Large intestine (tissue), 3 donors: ENCODE measurements at regions not wholly inside any gene's neighbourhood (a gene's known extent, or its start where the extent isn't known, plus 50 kb on each side); places are given as distances from the start of the nearest gene placed in this dataset.

Experiments
- DNase-seq, 2 donors: peaks; one replicate each; pipeline versions ENCODE4 v3.0.0 to v3.0.0-alpha.2; 2013
- H3K27ac ChIP-seq: one replicate; pipeline ENCODE4 v1.5.1; 2013; ENCODE audit warnings: low read length
- H3K27me3 ChIP-seq: 2 replicates; pipeline ENCODE4 v1.6.1; 2013; ENCODE audit warnings: low read length; ENCODE audit not compliant: control insufficient read depth, insufficient read depth
- H3K36me3 ChIP-seq: 2 replicates; pipeline ENCODE4 v1.6.1; 2013; ENCODE audit warnings: low read length; ENCODE audit not compliant: control insufficient read depth, insufficient read depth
- H3K4me1 ChIP-seq: one replicate; pipeline ENCODE4 v1.6.1; 2013; ENCODE audit warnings: low read length; ENCODE audit not compliant: control insufficient read depth, insufficient read depth
- H3K4me3 ChIP-seq: one replicate; pipeline ENCODE4 v1.5.1; 2013; ENCODE audit warnings: low read length
- H3K9me3 ChIP-seq: one replicate; pipeline ENCODE4 v1.6.1; 2013; ENCODE audit warnings: mild to moderate bottlenecking, low read depth, low read length, moderate library complexity; ENCODE audit not compliant: control insufficient read depth
- WGBS: methylation state at CpG from one replicate; pipeline ENCODE4 v1.1.5; 2013; ENCODE audit warnings: low lambda C conversion rate; ENCODE audit not compliant: insufficient coverage; 5-methylcytosine and 5-hydroxymethylcytosine counted together

- H3K4me3 ChIP-seq: no peak overlapping the region
- no peaks in the 10 kb centered on the region for H3K4me1 ChIP-seq
- no peaks in the 10 kb centered on the region for H3K27me3 ChIP-seq
- peak; percentile 18 to 24 for DNase-seq
- no CpG with 5 or more reads among the region's 25 CpGs for WGBS
- no peak overlapping the region for H3K27ac ChIP-seq
- no peaks in the 10 kb centered on the region for H3K36me3 ChIP-seq
- H3K9me3 ChIP-seq: no peaks in the 10 kb centered on the region
Measured at GRCh38 chr20:60210779-60211617, 252.8 kb downstream of the CDH26 start.

GRCh38 chr20:60211618-60212463, 253.6 kb downstream of the CDH26 start:
- DNase-seq: no peak
- Histone ChIP-seq H3K27me3 (no peaks in the 10 kb centered on the region), H3K36me3 (no peaks in the 10 kb centered on the region), H3K4me3 (no peak overlapping the region), H3K27ac (no peak overlapping the region), H3K9me3 (no peaks in the 10 kb centered on the region), H3K4me1 (no peaks in the 10 kb centered on the region)
- 100% methylated on average over 1 of the region's 18 CpGs for WGBS

GRCh38 chr20:60212695-60213094, 254.5 kb downstream of the CDH26 start:
- no peaks in the 10 kb centered on the region for H3K9me3 ChIP-seq
- no peak overlapping the region for H3K27ac ChIP-seq
- H3K4me1 ChIP-seq: no peaks in the 10 kb centered on the region
- no peak overlapping the region for H3K4me3 ChIP-seq
- DNase-seq: no peak
- no peaks in the 10 kb centered on the region for H3K27me3 ChIP-seq
- no CpG with 5 or more reads among the region's 3 CpGs for WGBS
- H3K36me3 ChIP-seq: no peaks in the 10 kb centered on the region

- Histone ChIP-seq H3K4me3 (no peak overlapping the region), H3K36me3 (no peaks in the 10 kb centered on the region), H3K27ac (no peak overlapping the region), H3K4me1 (no peaks in the 10 kb centered on the region), H3K27me3 (no peaks in the 10 kb centered on the region), H3K9me3 (no peaks in the 10 kb centered on the region)
- no peak for DNase-seq
- WGBS: no CpG with 5 or more reads among the region's 14 CpGs
Measured at GRCh38 chr20:60213126-60213893, 255.1 kb downstream of the CDH26 start.

- no peak for DNase-seq
- Histone ChIP-seq H3K27ac (no peak overlapping the region), H3K4me3 (no peak overlapping the region), H3K27me3 (no peaks in the 10 kb centered on the region), H3K9me3 (no peaks in the 10 kb centered on the region), H3K36me3 (no peaks in the 10 kb centered on the region), H3K4me1 (no peaks in the 10 kb centered on the region)
- no CpG with 5 or more reads among the region's 17 CpGs for WGBS
Measured at GRCh38 chr20:60214901-60215815, 256.9 kb downstream of the CDH26 start.

- Histone ChIP-seq H3K27ac (no peak overlapping the region), H3K9me3 (no peaks in the 10 kb centered on the region), H3K36me3 (no peaks in the 10 kb centered on the region), H3K4me1 (no peaks in the 10 kb centered on the region), H3K4me3 (no peak overlapping the region), H3K27me3 (no peaks in the 10 kb centered on the region)
- WGBS: 71% methylated on average over 1 of the region's 11 CpGs
- DNase-seq: no peak
Measured at GRCh38 chr20:60215816-60216730, 257.9 kb downstream of the CDH26 start.

- H3K27me3 ChIP-seq: no peaks in the 10 kb centered on the region
- no peak for DNase-seq
- no peak overlapping the region for H3K27ac ChIP-seq
- H3K4me3 ChIP-seq: no peak overlapping the region
- WGBS: no CpG with 5 or more reads among the region's 4 CpGs
- H3K4me1 ChIP-seq: no peaks in the 10 kb centered on the region
- no peaks in the 10 kb centered on the region for H3K9me3 ChIP-seq
- H3K36me3 ChIP-seq: no peaks in the 10 kb centered on the region
Measured at GRCh38 chr20:60219231-60219630, 261.0 kb downstream of the CDH26 start.

- Histone ChIP-seq H3K9me3 (no peaks in the 10 kb centered on the region), H3K36me3 (no peaks in the 10 kb centered on the region), H3K27me3 (no peaks in the 10 kb centered on the region), H3K27ac (no peak overlapping the region), H3K4me1 (no peaks in the 10 kb centered on the region), H3K4me3 (no peak overlapping the region)
- no peak for DNase-seq
- no CpG with 5 or more reads among the region's 9 CpGs for WGBS
Measured at GRCh38 chr20:60219984-60220562, 261.9 kb downstream of the CDH26 start.

- WGBS: no CpG with 5 or more reads among the region's 8 CpGs
- H3K27me3 ChIP-seq: no peaks in the 10 kb centered on the region
- H3K9me3 ChIP-seq: no peaks in the 10 kb centered on the region
- H3K4me1 ChIP-seq: no peaks in the 10 kb centered on the region
- H3K27ac ChIP-seq: no peak overlapping the region
- no peak for DNase-seq
- H3K4me3 ChIP-seq: no peak overlapping the region
- no peaks in the 10 kb centered on the region for H3K36me3 ChIP-seq
Measured at GRCh38 chr20:60220706-60221105, 262.5 kb downstream of the CDH26 start.
